ENCODE measurements at regions not wholly inside any gene's neighbourhood (a gene's known extent, or its start where the extent isn't known, plus 50 kb on each side); places are given as distances from the start of the nearest gene placed in this dataset.

- Histone ChIP-seq H3K9me3 (no peaks in the 10 kb centered on the region), H3K4me1 (no peaks in the 10 kb centered on the region), H3K27ac (no peak overlapping the region), H3K27me3 (peaks cover 0 to 7% (median 0%) of the 10 kb centered on the region in 4 donors), H3K4me3 (no peak overlapping the region), H3K36me3 (no peaks in the 10 kb centered on the region)
- intact Hi-C loops (cut with DNase I): no loop called here
- no peak for DNase-seq
- 80 to 86% methylated on average over 5 of the region's 5 CpGs for WGBS, 2 donors
- TF ChIP-seq POLR2A (IDR thresholded peaks at IDR 0.05) (no peak), CTCF (IDR thresholded peaks at IDR 0.05) (no peak)
Observed at GRCh38 chr21:32184065-32184464, 94.8 kb downstream of the MIS18A start.

DNA sequence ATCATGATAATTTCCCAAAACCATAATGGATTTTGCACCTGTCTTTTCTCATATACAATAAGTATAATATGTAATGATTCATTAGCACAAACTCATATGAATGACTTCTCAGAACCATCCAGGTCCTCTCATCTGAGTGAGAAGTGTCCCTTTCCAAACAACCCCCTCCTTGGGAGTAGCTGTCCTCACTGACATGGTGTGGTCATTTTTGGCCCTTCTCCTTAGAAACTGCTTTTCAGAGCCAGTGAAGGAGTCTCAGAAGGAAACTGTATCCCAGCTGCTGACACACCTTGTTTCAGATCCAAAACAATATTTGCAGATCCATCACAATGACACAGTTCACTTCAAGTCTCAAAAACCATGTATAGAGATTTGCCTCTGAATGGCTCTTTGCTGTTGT lies 95.5 kb downstream of the MIS18A start:
- intact Hi-C loops (cut with DNase I): no loop called here
- Histone ChIP-seq H3K4me1 (no peaks in the 10 kb centered on the region), H3K27me3 (peaks cover 0 to 4% (median 0%) of the 10 kb centered on the region in 4 donors), H3K4me3 (no peak overlapping the region), H3K27ac (no peak overlapping the region), H3K36me3 (no peaks in the 10 kb centered on the region), H3K9me3 (no peaks in the 10 kb centered on the region)
- no peak for TF ChIP-seq POLR2A (IDR thresholded peaks at IDR 0.05)
- TF ChIP-seq CTCF (IDR thresholded peaks at IDR 0.05): no peak
- DNase-seq: no peak

GRCh38 chr21:32182449-32182848 lies 96.4 kb downstream of the MIS18A start:
- Histone ChIP-seq H3K4me1 (no peaks in the 10 kb centered on the region), H3K27me3 (no peaks in the 10 kb centered on the region), H3K4me3 (no peak overlapping the region), H3K27ac (no peak overlapping the region), H3K9me3 (no peaks in the 10 kb centered on the region), H3K36me3 (no peaks in the 10 kb centered on the region)
- intact Hi-C loops (cut with DNase I): no loop called here
- 64 to 80% methylated on average over 5 of the region's 5 CpGs for WGBS, 2 donors
- no peak for TF ChIP-seq POLR2A (IDR thresholded peaks at IDR 0.05)
- TF ChIP-seq CTCF (IDR thresholded peaks at IDR 0.05): no peak
- DNase-seq: no peak

GRCh38 chr21:32181457-32181856 lies 97.4 kb downstream of the MIS18A start:
- Histone ChIP-seq H3K9me3 (no peaks in the 10 kb centered on the region), H3K27me3 (no peaks in the 10 kb centered on the region), H3K36me3 (no peaks in the 10 kb centered on the region), H3K27ac (no peak overlapping the region), H3K4me3 (no peak overlapping the region), H3K4me1 (no peaks in the 10 kb centered on the region)
- intact Hi-C loops (cut with DNase I): no loop called here
- no peak for DNase-seq
- TF ChIP-seq CTCF (IDR thresholded peaks at IDR 0.05): no peak
- no peak for TF ChIP-seq POLR2A (IDR thresholded peaks at IDR 0.05)
- WGBS, 2 donors: 90 to 100% methylated on average over 1 of the region's 1 CpG

DNA sequence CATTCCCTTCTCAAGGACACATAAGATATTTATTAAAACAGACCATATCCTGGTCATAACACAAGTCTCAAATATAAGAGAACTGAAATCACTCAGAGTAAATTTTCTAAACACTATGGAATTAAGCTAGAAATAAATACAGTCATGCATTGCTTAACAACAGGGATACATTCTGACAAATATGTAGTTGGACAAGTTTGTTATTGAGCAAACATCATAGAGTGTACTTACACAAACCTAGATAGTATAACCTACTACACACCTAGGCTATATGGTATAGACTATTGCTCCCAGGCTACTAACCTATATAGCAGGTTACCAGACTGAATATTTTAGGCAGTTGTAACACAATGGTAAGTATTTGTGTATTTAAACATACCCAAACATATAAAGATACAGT lies 104.0 kb downstream of the MIS18A start:
- Histone ChIP-seq H3K36me3 (no peaks in the 10 kb centered on the region), H3K27me3 (no peaks in the 10 kb centered on the region), H3K4me1 (no peaks in the 10 kb centered on the region), H3K9me3 (no peaks in the 10 kb centered on the region), H3K27ac (no peak overlapping the region), H3K4me3 (no peak overlapping the region)
- DNase-seq: no peak
- intact Hi-C loops (cut with DNase I): no loop called here
- TF ChIP-seq CTCF (IDR thresholded peaks at IDR 0.05) (no peak), POLR2A (IDR thresholded peaks at IDR 0.05) (no peak)
